SJCRH30 (cell line): ENCODE measurements at regions not wholly inside any gene's neighbourhood (a gene's known extent, or its start where the extent isn't known, plus 50 kb on each side); places are given as distances from the start of the nearest gene placed in this dataset.
"Not testable (repeated sequence)": the region's sequence is repeated elsewhere in the genome, so short reads cannot be mapped to it uniquely, and the experiment has no call there.

Source experiments
- DNase-seq, 2 experiments: peaks; one replicate each; pipeline ENCODE4 v3.0.0-alpha.2; 2015 to 2020
- H3K27ac ChIP-seq: fragments of 250-450 bp; sonication (Bioruptor Pico); 2 replicates; pipeline ENCODE4 v1.5.1; 2020; ENCODE audit warnings: mild to moderate bottlenecking, moderate library complexity
- H3K27me3 ChIP-seq: fragments of 250-450 bp; sonication (Bioruptor Pico); 2 replicates; pipeline ENCODE4 v1.5.1; 2020; ENCODE audit warnings: mild to moderate bottlenecking, moderate library complexity
- H3K36me3 ChIP-seq: fragments of 250-450 bp; sonication (Bioruptor Pico); 2 replicates; pipeline ENCODE4 v1.5.1; 2020; ENCODE audit warnings: mild to moderate bottlenecking, moderate library complexity
- H3K4me1 ChIP-seq: fragments of 250-450 bp; sonication (Bioruptor Pico); 2 replicates; pipeline ENCODE4 v1.5.1; 2020; ENCODE audit warnings: mild to moderate bottlenecking, moderate library complexity
- H3K4me3 ChIP-seq: fragments of 250-450 bp; sonication (Bioruptor Pico); 2 replicates; pipeline ENCODE4 v1.5.1; 2020; ENCODE audit warnings: mild to moderate bottlenecking, moderate library complexity
- H3K9me3 ChIP-seq: fragments of 250-450 bp; sonication (Bioruptor Pico); replicated peaks from 2 replicates; pipeline ENCODE4 v1.5.1; 2020; ENCODE audit warnings: mild to moderate bottlenecking, moderate library complexity

GRCh38 chr4:159410076-159410777, 307.3 kb downstream of the RAPGEF2 start:
- no peak overlapping the region for H3K4me3 ChIP-seq
- no peaks in the 10 kb centered on the region for H3K4me1 ChIP-seq
- H3K27me3 ChIP-seq = no peaks in the 10 kb centered on the region
- no peak overlapping the region for H3K27ac ChIP-seq
- no peaks in the 10 kb centered on the region for H3K9me3 ChIP-seq
- H3K36me3 ChIP-seq = no peaks in the 10 kb centered on the region
- no peak for DNase-seq

DNA sequence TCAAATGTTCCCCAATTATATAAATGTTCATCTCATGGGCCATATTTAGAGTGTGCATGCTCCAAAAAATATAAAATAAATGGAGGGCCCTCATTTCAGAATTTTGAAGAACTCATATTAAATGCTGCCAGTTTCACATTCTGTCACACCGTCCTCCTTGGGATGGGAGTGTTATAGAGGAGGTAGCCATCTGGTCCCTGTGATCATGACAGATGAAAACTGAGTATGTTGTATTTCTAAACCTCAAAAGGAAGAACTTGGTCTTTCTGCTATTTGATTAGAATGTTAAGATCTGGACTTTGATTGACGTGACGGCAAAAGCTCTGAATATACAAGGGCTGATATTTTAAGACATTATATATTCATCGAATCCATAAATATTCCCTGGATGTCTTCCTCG, 308.0 kb downstream of the RAPGEF2 start:
- no peaks in the 10 kb centered on the region for H3K4me1 ChIP-seq
- no peaks in the 10 kb centered on the region for H3K36me3 ChIP-seq
- no peak for DNase-seq
- no peaks in the 10 kb centered on the region for H3K9me3 ChIP-seq
- H3K27ac ChIP-seq = no peak overlapping the region
- no peak overlapping the region for H3K4me3 ChIP-seq
- H3K27me3 ChIP-seq = no peaks in the 10 kb centered on the region

GRCh38 chr4:159413306-159413943, 310.5 kb downstream of the RAPGEF2 start:
- Histone ChIP-seq H3K4me3 (no peak overlapping the region), H3K36me3 (no peaks in the 10 kb centered on the region), H3K9me3 (no peaks in the 10 kb centered on the region), H3K27ac (no peak overlapping the region), H3K4me1 (peaks cover 7% of the 10 kb centered on the region; the same call in 1 of the 2 replicates), H3K27me3 (no peaks in the 10 kb centered on the region)
- no peak for DNase-seq

GRCh38 chr4:159414305-159414704, 311.4 kb downstream of the RAPGEF2 start:
- Histone ChIP-seq H3K4me3 (no peak overlapping the region), H3K4me1 (peaks cover 7% of the 10 kb centered on the region; the same call in 1 of the 2 replicates), H3K9me3 (no peaks in the 10 kb centered on the region), H3K36me3 (no peaks in the 10 kb centered on the region), H3K27ac (no peak overlapping the region), H3K27me3 (no peaks in the 10 kb centered on the region)
- DNase-seq = no peak

DNA sequence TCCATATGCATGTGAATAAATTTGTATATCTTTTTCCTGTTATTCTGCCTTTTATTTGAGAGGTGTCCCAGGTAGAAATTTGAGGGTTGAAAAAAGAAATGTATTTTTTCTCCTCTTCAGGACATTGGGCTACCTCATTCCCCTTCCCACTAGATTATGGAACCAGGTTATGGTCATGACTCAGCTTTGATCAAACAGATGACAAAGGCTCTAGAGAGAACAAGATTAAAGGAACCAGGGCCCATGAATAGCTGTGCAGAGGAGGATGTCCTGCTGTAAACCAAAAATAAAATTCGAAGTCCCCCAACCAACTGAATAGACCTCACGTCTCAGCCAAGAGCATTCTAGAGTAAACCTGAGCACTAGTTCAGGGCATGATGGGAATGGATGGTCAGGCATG, 313.2 kb downstream of the RAPGEF2 start:
- no peak for DNase-seq
- no peaks in the 10 kb centered on the region for H3K36me3 ChIP-seq
- H3K27ac ChIP-seq = no peak overlapping the region
- H3K9me3 ChIP-seq = no peaks in the 10 kb centered on the region
- H3K4me3 ChIP-seq = no peak overlapping the region
- peaks cover 7% of the 10 kb centered on the region; the same call in 1 of the 2 replicates for H3K4me1 ChIP-seq
- H3K27me3 ChIP-seq = no peaks in the 10 kb centered on the region

DNA sequence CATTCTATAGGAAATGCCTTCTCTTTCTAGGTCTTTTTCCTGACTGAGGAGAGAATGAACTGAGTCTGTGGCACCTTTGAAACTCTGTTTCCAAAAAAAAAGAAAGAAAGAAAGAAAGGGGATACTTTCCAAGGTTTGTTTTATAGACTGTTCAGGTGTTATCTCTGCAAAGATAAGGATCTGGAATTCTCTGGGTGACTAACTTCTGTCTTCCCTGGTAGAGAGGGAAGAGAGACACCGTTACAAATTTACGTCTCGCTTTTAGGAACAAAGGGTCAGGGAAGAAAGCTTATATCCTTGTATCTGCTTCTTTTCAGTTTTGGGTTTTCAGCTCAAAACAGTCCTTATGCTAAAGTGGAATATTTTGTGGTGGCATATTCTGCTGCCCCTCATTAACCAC, 314.1 kb downstream of the RAPGEF2 start:
- H3K9me3 ChIP-seq = no peaks in the 10 kb centered on the region
- no peaks in the 10 kb centered on the region for H3K27me3 ChIP-seq
- H3K36me3 ChIP-seq = no peaks in the 10 kb centered on the region
- peak in 1 of 2 experiments; percentile 3 for DNase-seq
- H3K27ac ChIP-seq = peak overlapping the region; percentile 61
- H3K4me1 ChIP-seq = peaks cover 7% of the 10 kb centered on the region; the same call in 1 of the 2 replicates
- no peak overlapping the region for H3K4me3 ChIP-seq

- Histone ChIP-seq H3K27ac (no peak overlapping the region), H3K4me3 (no peak overlapping the region), H3K4me1 (peaks cover 7% of the 10 kb centered on the region; the same call in 1 of the 2 replicates), H3K36me3 (no peaks in the 10 kb centered on the region), H3K9me3 (no peaks in the 10 kb centered on the region), H3K27me3 (no peaks in the 10 kb centered on the region)
- no peak for DNase-seq
Measured at GRCh38 chr4:159420162-159421057, 317.5 kb downstream of the RAPGEF2 start.

GRCh38 chr4:159421058-159421419, 318.2 kb downstream of the RAPGEF2 start:
- not testable (repeated sequence) for H3K4me1 ChIP-seq, DNase-seq, H3K36me3 ChIP-seq, H3K27ac ChIP-seq, H3K9me3 ChIP-seq, H3K4me3 ChIP-seq, H3K27me3 ChIP-seq

GRCh38 chr4:159422019-159422418, 319.1 kb downstream of the RAPGEF2 start:
- Histone ChIP-seq H3K9me3 (no peaks in the 10 kb centered on the region), H3K27me3 (no peaks in the 10 kb centered on the region), H3K27ac (no peak overlapping the region), H3K4me3 (no peak overlapping the region), H3K4me1 (peaks cover 7% of the 10 kb centered on the region; the same call in 1 of the 2 replicates), H3K36me3 (no peaks in the 10 kb centered on the region)
- DNase-seq = no peak

DNA sequence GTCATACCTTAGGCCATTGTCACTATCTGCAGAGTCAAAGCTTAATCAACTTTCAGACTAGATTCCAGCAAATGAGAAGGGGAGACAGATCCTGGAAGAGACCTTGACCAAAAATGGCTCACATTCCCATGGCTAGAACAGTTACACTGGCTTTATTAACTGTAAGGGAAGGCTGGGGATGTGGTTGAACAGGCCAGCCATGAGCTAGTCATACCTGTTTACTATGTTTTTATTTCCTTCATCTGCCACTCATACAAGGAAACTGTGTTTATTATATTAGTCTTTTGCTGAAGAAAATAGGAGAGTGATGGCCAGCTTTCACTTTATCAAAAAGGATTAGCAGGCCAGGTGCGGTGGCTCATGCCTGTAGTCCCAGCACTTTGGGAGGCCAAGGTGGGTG, 319.7 kb downstream of the RAPGEF2 start:
- Histone ChIP-seq H3K9me3 (no peaks in the 10 kb centered on the region), H3K27me3 (no peaks in the 10 kb centered on the region), H3K27ac (no peak overlapping the region), H3K4me3 (no peak overlapping the region), H3K36me3 (no peaks in the 10 kb centered on the region), H3K4me1 (peaks cover under 1% of the 10 kb centered on the region; the same call in 1 of the 2 replicates)
- DNase-seq = no peak

DNA sequence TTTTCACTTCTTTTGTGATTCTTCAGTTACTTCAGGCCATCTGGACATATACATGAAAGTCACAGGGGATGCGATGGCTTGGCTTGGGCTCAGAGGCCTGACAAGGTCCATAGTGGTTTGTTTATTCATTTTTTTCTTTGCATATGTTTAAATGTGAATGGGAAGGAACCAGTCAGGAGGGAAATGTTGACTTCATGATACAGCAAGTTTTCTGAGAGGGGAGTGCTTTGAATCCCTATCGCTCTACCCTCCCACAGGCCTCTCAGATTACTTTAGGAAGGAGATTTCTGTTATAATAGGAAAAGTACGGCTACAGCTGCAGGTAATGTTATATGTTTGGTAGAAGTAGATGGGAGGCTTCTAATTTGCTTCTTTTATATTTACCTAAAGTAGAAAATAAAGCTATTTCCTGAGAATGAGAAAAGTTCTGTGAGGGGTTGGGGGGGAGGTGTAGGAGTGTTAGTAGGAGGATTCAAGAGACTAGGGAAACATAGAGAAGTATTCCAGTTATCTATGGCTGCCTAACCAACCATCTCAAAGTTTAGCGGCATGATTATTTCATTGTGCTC, 322.9 kb downstream of the RAPGEF2 start:
- H3K27me3 ChIP-seq = no peaks in the 10 kb centered on the region
- no peaks in the 10 kb centered on the region for H3K9me3 ChIP-seq
- no peak overlapping the region for H3K4me3 ChIP-seq
- no peak for DNase-seq
- no peaks in the 10 kb centered on the region for H3K4me1 ChIP-seq
- no peaks in the 10 kb centered on the region for H3K36me3 ChIP-seq
- H3K27ac ChIP-seq = no peak overlapping the region

DNA sequence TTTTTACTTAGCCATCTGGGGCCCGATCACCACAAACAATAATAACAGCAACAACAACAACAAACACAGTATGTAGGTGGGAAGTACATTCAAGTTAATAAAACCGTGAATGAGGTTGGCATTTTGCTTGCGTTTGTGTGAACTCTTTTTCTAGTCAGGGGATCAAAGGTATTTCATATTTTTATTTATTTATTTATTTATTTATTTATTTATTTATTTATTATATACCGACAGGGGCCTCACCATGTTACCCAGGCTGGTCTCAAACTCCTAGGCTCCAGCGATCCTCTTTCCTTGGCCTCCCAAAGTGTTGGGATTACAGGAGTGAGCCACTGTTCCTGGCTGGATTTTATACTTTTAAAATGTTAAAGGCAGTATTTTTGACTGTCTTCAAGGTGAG, 325.4 kb downstream of the RAPGEF2 start:
- H3K4me3 ChIP-seq = no peak overlapping the region
- no peak overlapping the region for H3K27ac ChIP-seq
- H3K9me3 ChIP-seq = no peaks in the 10 kb centered on the region
- no peaks in the 10 kb centered on the region for H3K4me1 ChIP-seq
- no peak for DNase-seq
- H3K27me3 ChIP-seq = no peaks in the 10 kb centered on the region
- H3K36me3 ChIP-seq = no peaks in the 10 kb centered on the region

- peak; percentile 42 to 66 for DNase-seq
- H3K4me1 ChIP-seq = no peaks in the 10 kb centered on the region
- H3K27ac ChIP-seq = peak overlapping the region; percentile 57
- H3K4me3 ChIP-seq = peak overlapping the region; percentile 39
- H3K27me3 ChIP-seq = no peaks in the 10 kb centered on the region
- H3K36me3 ChIP-seq = no peaks in the 10 kb centered on the region
- no peaks in the 10 kb centered on the region for H3K9me3 ChIP-seq
Measured at GRCh38 chr4:159428975-159429692, 326.3 kb downstream of the RAPGEF2 start.

DNA sequence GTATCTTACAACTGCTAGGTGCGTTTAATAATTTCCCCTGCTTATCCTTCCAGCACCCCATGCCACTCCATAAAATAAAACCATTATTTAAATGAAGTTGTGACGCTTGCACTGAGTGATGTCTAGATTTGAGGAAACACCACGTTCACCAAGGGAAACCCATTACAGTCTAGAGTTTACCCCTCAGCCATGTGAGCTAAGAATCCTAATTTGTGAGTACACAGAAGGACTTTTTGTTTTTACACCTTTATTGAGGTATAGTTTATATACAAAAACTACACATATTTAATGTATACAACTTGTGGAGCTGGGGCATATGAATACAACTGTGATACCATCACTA, 326.8 kb downstream of the RAPGEF2 start:
- Histone ChIP-seq H3K36me3 (no peaks in the 10 kb centered on the region), H3K27ac (peak overlapping the region; percentile 57), H3K9me3 (no peaks in the 10 kb centered on the region), H3K4me1 (no peaks in the 10 kb centered on the region), H3K27me3 (no peaks in the 10 kb centered on the region), H3K4me3 (peak overlapping the region; percentile 39)
- peak in 1 of 2 experiments; percentile 18 for DNase-seq
